Skeletal muscle satellite cell (primary cell): ENCODE measurements at regions not wholly inside any gene's neighbourhood (a gene's known extent, or its start where the extent isn't known, plus 50 kb on each side); places are given as distances from the start of the nearest gene placed in this dataset.

Experiments used
- H3K27me3 ChIP-seq: 2 replicates; pipeline ENCODE4 v1.7.0; 2013; ENCODE audit warnings: low read length; ENCODE audit not compliant: control insufficient read depth, insufficient read depth
- H3K36me3 ChIP-seq: 2 replicates; pipeline ENCODE4 v1.7.0; 2013; ENCODE audit warnings: mild to moderate bottlenecking, control low read depth, low read length; ENCODE audit not compliant: insufficient read depth
- H3K4me1 ChIP-seq: 2 replicates; pipeline ENCODE4 v1.7.0; 2013; ENCODE audit warnings: low read length; ENCODE audit not compliant: control insufficient read depth, insufficient read depth
- H3K4me2 ChIP-seq: 2 replicates; pipeline ENCODE4 v1.7.0; 2013; ENCODE audit warnings: mild to moderate bottlenecking, low read length
- H3K4me3 ChIP-seq: 2 replicates; pipeline ENCODE4 v1.7.0; 2013; ENCODE audit warnings: low read length
- H3K9ac ChIP-seq: 2 replicates; pipeline ENCODE4 v1.7.0; 2013; ENCODE audit warnings: mild to moderate bottlenecking, low read depth, low read length, moderate library complexity
- H3K9me3 ChIP-seq: replicated peaks from 2 replicates; pipeline ENCODE4 v1.7.0; 2013; ENCODE audit warnings: mild to moderate bottlenecking, control low read depth, low read length

DNA sequence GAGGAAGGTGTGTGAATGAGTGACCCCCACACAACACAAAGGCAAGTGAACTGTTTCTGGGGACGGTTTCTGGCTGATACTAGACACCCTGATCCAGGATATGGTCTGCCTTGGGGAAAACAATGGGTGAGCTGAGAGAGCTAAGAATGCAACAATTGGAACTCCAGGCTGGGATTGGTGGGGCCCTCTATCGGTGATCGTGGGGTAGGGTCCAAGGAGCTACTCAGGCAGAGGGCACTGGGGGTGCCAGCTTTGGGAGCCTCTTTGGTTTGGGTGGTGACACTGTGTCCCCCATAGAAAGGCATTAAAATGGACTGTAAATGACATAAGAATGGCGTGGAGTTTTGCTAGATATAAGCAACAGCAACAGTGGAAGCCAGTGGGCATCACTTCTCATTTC is 439.1 kb downstream of the DMAC1 start:
- no peak overlapping the region for H3K4me3 ChIP-seq
- no peaks in the 10 kb centered on the region for H3K36me3 ChIP-seq
- H3K9me3 ChIP-seq = no peaks in the 10 kb centered on the region

GRCh38 chr9:7358876-7359275 is 440.7 kb downstream of the DMAC1 start:
- H3K9ac ChIP-seq = no peak overlapping the region
- no peaks in the 10 kb centered on the region for H3K4me1 ChIP-seq
- no peaks in the 10 kb centered on the region for H3K36me3 ChIP-seq
- H3K9me3 ChIP-seq = no peaks in the 10 kb centered on the region
- no peaks in the 10 kb centered on the region for H3K27me3 ChIP-seq
- no peak overlapping the region for H3K4me3 ChIP-seq
- no peak overlapping the region for H3K4me2 ChIP-seq

More for the DNA sequence above, 439.1 kb downstream of the DMAC1 start:
- no peaks in the 10 kb centered on the region for H3K4me1 ChIP-seq
- H3K27me3 ChIP-seq = no peaks in the 10 kb centered on the region
- H3K4me2 ChIP-seq = no peak overlapping the region
- no peak overlapping the region for H3K9ac ChIP-seq

GRCh38 chr9:7354704-7355103 is 444.9 kb downstream of the DMAC1 start:
- peaks cover 3% of the 10 kb centered on the region for H3K27me3 ChIP-seq
- H3K4me1 ChIP-seq = no peaks in the 10 kb centered on the region
- no peak overlapping the region for H3K4me2 ChIP-seq
- no peaks in the 10 kb centered on the region for H3K36me3 ChIP-seq
- H3K9me3 ChIP-seq = no peaks in the 10 kb centered on the region
- H3K9ac ChIP-seq = no peak overlapping the region
- no peak overlapping the region for H3K4me3 ChIP-seq

DNA sequence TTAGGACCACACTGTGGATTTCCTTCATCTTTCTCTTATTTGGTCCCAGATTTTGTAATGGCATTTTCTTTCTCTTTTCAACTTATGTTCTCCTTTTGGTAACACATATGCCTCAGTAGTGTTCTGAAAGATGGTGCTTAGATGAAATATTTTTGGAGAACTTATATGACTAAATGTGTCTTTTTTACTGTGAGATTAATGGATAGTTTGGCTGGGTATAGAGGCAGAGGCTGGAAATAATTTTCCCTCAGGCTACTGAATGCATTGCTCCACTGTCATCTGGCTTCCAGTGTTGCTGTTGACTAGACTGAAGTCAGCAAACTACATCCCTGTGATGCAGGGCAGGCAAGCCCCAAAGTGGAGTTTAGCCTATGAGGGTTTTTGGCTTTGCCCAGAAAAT is 450.9 kb downstream of the DMAC1 start:
- H3K27me3 ChIP-seq = peaks cover 3% of the 10 kb centered on the region
- H3K9me3 ChIP-seq = no peaks in the 10 kb centered on the region
- no peaks in the 10 kb centered on the region for H3K4me1 ChIP-seq
- no peak overlapping the region for H3K4me2 ChIP-seq
- H3K9ac ChIP-seq = no peak overlapping the region
- H3K36me3 ChIP-seq = no peaks in the 10 kb centered on the region
- H3K4me3 ChIP-seq = no peak overlapping the region

DNA sequence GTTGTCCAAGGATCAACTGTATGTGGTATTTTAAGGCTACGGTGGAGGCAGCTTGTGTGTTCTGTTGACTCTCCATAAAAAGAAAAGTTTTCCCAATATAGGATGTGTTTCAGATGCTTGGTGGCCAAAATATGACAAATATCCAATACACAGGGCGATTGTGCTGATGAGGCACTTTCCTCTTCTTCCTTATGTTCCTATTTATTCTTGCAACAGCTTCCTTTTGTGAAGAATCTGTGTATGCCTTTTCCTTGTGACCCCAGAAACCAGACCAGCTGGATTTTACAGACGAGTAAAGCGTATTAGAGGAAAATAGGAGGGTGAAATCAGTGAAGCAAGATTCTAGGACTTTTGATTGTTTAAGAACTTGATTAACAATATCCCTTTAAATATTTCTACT is 452.0 kb downstream of the DMAC1 start:
- Histone ChIP-seq H3K36me3 (no peaks in the 10 kb centered on the region), H3K27me3 (peaks cover 3% of the 10 kb centered on the region), H3K4me2 (no peak overlapping the region), H3K9ac (no peak overlapping the region), H3K4me3 (no peak overlapping the region), H3K4me1 (no peaks in the 10 kb centered on the region), H3K9me3 (no peaks in the 10 kb centered on the region)

DNA sequence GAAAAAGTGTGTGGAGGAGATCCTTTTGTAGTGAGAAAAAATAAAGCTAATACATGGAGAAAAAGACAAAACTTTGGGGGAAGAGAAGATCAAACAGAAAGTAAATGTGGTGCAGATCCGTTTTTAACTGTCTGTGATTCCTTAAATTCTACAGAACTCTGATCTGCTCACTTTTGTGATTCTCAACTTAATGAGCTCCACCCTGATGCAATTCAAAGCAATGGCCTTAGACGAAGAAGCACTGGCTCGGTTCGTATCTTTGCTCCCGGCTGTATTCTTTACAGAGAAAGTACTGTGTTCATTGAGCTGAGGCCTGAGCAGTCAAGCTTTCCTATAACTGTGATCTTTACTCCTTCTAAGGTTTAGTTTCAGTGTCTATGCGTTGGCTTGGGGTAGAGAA is 453.4 kb downstream of the DMAC1 start:
- H3K9ac ChIP-seq = no peak overlapping the region
- H3K4me3 ChIP-seq = no peak overlapping the region
- no peaks in the 10 kb centered on the region for H3K4me1 ChIP-seq
- H3K9me3 ChIP-seq = no peaks in the 10 kb centered on the region
- H3K36me3 ChIP-seq = no peaks in the 10 kb centered on the region
- peaks cover 1% of the 10 kb centered on the region for H3K27me3 ChIP-seq
- no peak overlapping the region for H3K4me2 ChIP-seq

GRCh38 chr9:7342736-7343135 is 456.8 kb downstream of the DMAC1 start:
- no peaks in the 10 kb centered on the region for H3K4me1 ChIP-seq
- no peaks in the 10 kb centered on the region for H3K9me3 ChIP-seq
- H3K27me3 ChIP-seq = peaks cover 4% of the 10 kb centered on the region
- no peak overlapping the region for H3K4me3 ChIP-seq
- no peak overlapping the region for H3K9ac ChIP-seq
- no peak overlapping the region for H3K4me2 ChIP-seq
- H3K36me3 ChIP-seq = no peaks in the 10 kb centered on the region

DNA sequence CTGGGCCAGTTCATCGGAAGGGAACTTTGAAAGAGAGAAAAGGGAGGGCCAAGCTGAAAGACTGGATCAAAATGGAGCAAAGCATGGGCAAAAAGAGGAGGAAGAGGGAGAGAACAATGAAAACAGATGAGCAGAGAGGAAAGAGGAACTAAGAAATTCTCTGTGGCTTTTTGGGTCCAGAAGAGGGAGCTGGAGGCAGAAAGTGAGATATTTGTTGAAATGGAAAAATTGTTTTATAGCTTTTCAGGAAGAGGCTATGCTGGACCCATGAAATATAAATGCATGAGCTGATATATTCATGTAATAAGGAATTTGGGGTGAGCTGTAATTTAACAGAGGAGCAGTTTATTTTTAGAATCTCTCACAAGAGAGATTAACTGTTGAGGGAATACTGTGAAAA is 457.3 kb downstream of the DMAC1 start:
- Histone ChIP-seq H3K4me3 (no peak overlapping the region), H3K27me3 (peaks cover 4% of the 10 kb centered on the region), H3K9ac (no peak overlapping the region), H3K4me2 (no peak overlapping the region), H3K9me3 (no peaks in the 10 kb centered on the region), H3K4me1 (no peaks in the 10 kb centered on the region), H3K36me3 (no peaks in the 10 kb centered on the region)

GRCh38 chr9:7341571-7341970 is 458.0 kb downstream of the DMAC1 start:
- Histone ChIP-seq H3K36me3 (no peaks in the 10 kb centered on the region), H3K27me3 (peaks cover 4% of the 10 kb centered on the region), H3K4me1 (no peaks in the 10 kb centered on the region), H3K9me3 (no peaks in the 10 kb centered on the region), H3K9ac (no peak overlapping the region), H3K4me3 (no peak overlapping the region), H3K4me2 (no peak overlapping the region)

GRCh38 chr9:7340451-7340850 is 459.1 kb downstream of the DMAC1 start:
- no peaks in the 10 kb centered on the region for H3K36me3 ChIP-seq
- H3K9ac ChIP-seq = no peak overlapping the region
- H3K9me3 ChIP-seq = no peaks in the 10 kb centered on the region
- no peak overlapping the region for H3K4me2 ChIP-seq
- no peaks in the 10 kb centered on the region for H3K4me1 ChIP-seq
- H3K27me3 ChIP-seq = peaks cover 4% of the 10 kb centered on the region
- H3K4me3 ChIP-seq = no peak overlapping the region

DNA sequence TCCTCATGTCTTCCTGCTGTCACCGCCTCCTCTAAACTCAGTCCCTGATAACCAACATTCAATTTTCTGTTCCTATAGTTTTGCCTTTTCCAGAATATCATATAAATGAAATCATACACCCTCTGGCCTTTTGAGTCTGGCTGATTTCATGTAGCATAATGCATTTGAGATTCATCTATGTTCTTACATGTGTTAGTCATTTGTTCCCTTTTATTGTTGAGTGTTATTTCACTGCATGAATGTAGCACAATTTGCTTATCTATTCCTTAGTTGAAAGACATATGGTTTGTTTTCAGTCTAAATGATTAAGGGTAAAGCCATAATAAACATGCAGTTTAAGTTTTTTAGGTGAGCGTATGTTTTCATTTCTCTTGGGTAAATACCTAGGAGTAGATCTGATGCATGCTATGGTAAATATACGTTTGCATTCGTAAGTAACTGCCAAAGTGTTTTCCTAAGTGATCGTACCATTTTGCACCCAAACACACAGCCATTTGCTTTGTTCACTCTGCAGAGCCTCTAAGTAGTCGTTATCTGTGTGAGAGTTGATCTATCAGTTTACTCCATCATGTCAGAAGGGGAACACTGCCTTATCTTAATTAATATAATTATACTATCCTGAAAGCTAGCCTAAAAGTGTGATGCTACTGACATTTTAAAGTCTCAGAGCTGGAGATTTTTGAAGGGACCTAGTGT is 460.8 kb downstream of the DMAC1 start:
- H3K4me2 ChIP-seq = no peak overlapping the region
- no peak overlapping the region for H3K4me3 ChIP-seq
- no peaks in the 10 kb centered on the region for H3K9me3 ChIP-seq
- no peaks in the 10 kb centered on the region for H3K4me1 ChIP-seq
- H3K27me3 ChIP-seq = peaks cover 4% of the 10 kb centered on the region
- no peak overlapping the region for H3K9ac ChIP-seq
- no peaks in the 10 kb centered on the region for H3K36me3 ChIP-seq

- H3K9ac ChIP-seq = no peak overlapping the region
- no peaks in the 10 kb centered on the region for H3K9me3 ChIP-seq
Measured at GRCh38 chr9:7336356-7337065, 463.1 kb downstream of the DMAC1 start.

More at GRCh38 chr9:7336356-7337065, 463.1 kb downstream of the DMAC1 start:
- H3K4me1 ChIP-seq = no peaks in the 10 kb centered on the region
- no peaks in the 10 kb centered on the region for H3K36me3 ChIP-seq
- peaks cover 4% of the 10 kb centered on the region for H3K27me3 ChIP-seq
- H3K4me2 ChIP-seq = no peak overlapping the region
- no peak overlapping the region for H3K4me3 ChIP-seq
